ENCODE measurements at regions not wholly inside any gene's neighbourhood (a gene's known extent, or its start where the extent isn't known, plus 50 kb on each side); places are given as distances from the start of the nearest gene placed in this dataset.

GRCh38 chr14:22220427-22220826 is 368.6 kb downstream of the DAD1 start:
- FAIRE-seq (no peak), DNase-seq (ENCODE audit: low read depth, low spot score) (no peak), ATAC-seq (no peak)
- no peak for TF ChIP-seq CHD4 (IDR thresholded peaks at IDR 0.05)
- no peak for TF ChIP-seq KAT2A (conservative IDR thresholded peaks at IDR 0.05; ENCODE audit: control insufficient read depth, low read depth, low read length)
- no peak for TF ChIP-seq TCF3 (IDR thresholded peaks at IDR 0.05; ENCODE audit: borderline replicate concordance, insufficient read depth, low read depth, low read length)
- TF ChIP-seq IRF3 (IDR thresholded peaks at IDR 0.05): no peak
- ChIA-PET POLR2A (no interaction called here), CTCF (interaction anchor here (0.6 to 1.7 kb wide), 5 partner anchors 10 to 239 kb away, joined by 3 read pairs; no protein-coding TSS in a partner anchor), SMC1A (ENCODE audit: uncharacterized antibody, unreplicated experiment) (interaction anchor here (1.0 kb wide), 1 partner anchor 60 kb away, joined by 3 read pairs; no protein-coding TSS in a partner anchor), RAD21 (ENCODE audit: unreplicated experiment) (no interaction called here)
- Histone ChIP-seq H3K4me1 (ENCODE audit: control insufficient read depth, insufficient read depth, low read length) (no peaks in the 10 kb centered on the region), H2AFZ (ENCODE audit: control insufficient read depth, low read depth, low read length) (no peak overlapping the region), H3K9me3 (replicated peaks; ENCODE audit: control insufficient read depth, insufficient read depth, low read length) (no peaks in the 10 kb centered on the region), H3K36me3 (ENCODE audit: control insufficient read depth in 2 of 2, insufficient read depth in 2 of 2, low read length in 1 of 2) (no peaks in the 10 kb centered on the region), H3K4me3 (no peak overlapping the region), H4K20me1 (ENCODE audit: control insufficient read depth, insufficient read depth) (no peaks in the 10 kb centered on the region), H3K27me3 (replicated peaks in 1 of 2; ENCODE audit: control insufficient read depth in 2 of 2, insufficient read depth in 2 of 2, low read length in 1 of 2) (no peaks in the 10 kb centered on the region; a peak in 1 of 4 replicates), H3K79me2 (ENCODE audit: control insufficient read depth, insufficient read depth, low read length) (no peaks in the 10 kb centered on the region), H3K27ac (ENCODE audit: control insufficient read depth, insufficient read depth) (no peak overlapping the region), H3K9ac (ENCODE audit: control insufficient read depth, insufficient read depth, low read length) (no peak overlapping the region), H3K4me2 (ENCODE audit: control insufficient read depth, insufficient read depth) (no peak overlapping the region)
- 0% methylated on average over 1 of the region's 1 CpG for WGBS (ENCODE audit: insufficient coverage, insufficient replicate concordance, low lambda C conversion rate, missing lambda C conversion rate)
- intact Hi-C loops (cut with micrococcal nuclease; ENCODE audit: unreplicated experiment): loop anchor here (10.0 kb wide), 1 partner anchor 254 kb away; no protein-coding TSS in a partner anchor
- BruUV-seq (replicated peaks): no TSS peak
- in situ Hi-C loops (cut with MboI): no loop called here

GRCh38 chr14:22218728-22219127 is 370.3 kb downstream of the DAD1 start:
- ATAC-seq (no peak), FAIRE-seq (no peak), DNase-seq (ENCODE audit: low read depth, low spot score) (no peak)
- H3K27ac ChIP-seq (ENCODE audit: control insufficient read depth, insufficient read depth): no peak overlapping the region
- CTCF ChIA-PET: interaction anchor here (1.0 to 2.8 kb wide), 10 partner anchors 9 to 351 kb away, joined by 3 to 11 read pairs (median 5); no protein-coding TSS in a partner anchor
- POLR2A ChIA-PET: no interaction called here
- in situ Hi-C loops (cut with MboI): no loop called here
- no peaks in the 10 kb centered on the region; a peak in 1 of 4 replicates for H3K27me3 ChIP-seq (replicated peaks in 1 of 2; ENCODE audit: control insufficient read depth in 2 of 2, insufficient read depth in 2 of 2, low read length in 1 of 2)
- RAD21 ChIA-PET (ENCODE audit: unreplicated experiment): no interaction called here
- H4K20me1 ChIP-seq (ENCODE audit: control insufficient read depth, insufficient read depth): no peaks in the 10 kb centered on the region
- no peaks in the 10 kb centered on the region for H3K36me3 ChIP-seq (ENCODE audit: control insufficient read depth in 2 of 2, insufficient read depth in 2 of 2, low read length in 1 of 2)
- no peaks in the 10 kb centered on the region for H3K4me1 ChIP-seq (ENCODE audit: control insufficient read depth, insufficient read depth, low read length)
- no peaks in the 10 kb centered on the region for H3K79me2 ChIP-seq (ENCODE audit: control insufficient read depth, insufficient read depth, low read length)
- H3K9ac ChIP-seq (ENCODE audit: control insufficient read depth, insufficient read depth, low read length): no peak overlapping the region
- no peak overlapping the region for H3K4me3 ChIP-seq
- 33% methylated on average over 3 of the region's 3 CpGs for WGBS (ENCODE audit: insufficient coverage, insufficient replicate concordance, low lambda C conversion rate, missing lambda C conversion rate)
- SMC1A ChIA-PET (ENCODE audit: uncharacterized antibody, unreplicated experiment): interaction anchor here (1.2 to 2.0 kb wide), 3 partner anchors 8 to 56 kb away, joined by 4 to 8 read pairs (median 4); no protein-coding TSS in a partner anchor
- TF ChIP-seq E4F1 (IDR thresholded peaks at IDR 0.05; ENCODE audit: borderline replicate concordance, partially characterized antibody): no peak
- 0 out of 2 replicates have a peak, but pooled peaks have one; percentile 12 for TF ChIP-seq SPI1 (IDR thresholded peaks at IDR 0.05; ENCODE audit: borderline replicate concordance, insufficient read depth, low read depth, low read length)
- intact Hi-C loops (cut with micrococcal nuclease; ENCODE audit: unreplicated experiment): no loop called here
- H3K4me2 ChIP-seq (ENCODE audit: control insufficient read depth, insufficient read depth): no peak overlapping the region
- no peaks in the 10 kb centered on the region for H3K9me3 ChIP-seq (replicated peaks; ENCODE audit: control insufficient read depth, insufficient read depth, low read length)
- H2AFZ ChIP-seq (ENCODE audit: control insufficient read depth, low read depth, low read length): no peak overlapping the region
- BruUV-seq (replicated peaks): no TSS peak
